WERI-Rb-1 (cell line): ENCODE measurements at regions not wholly inside any gene's neighbourhood (a gene's known extent, or its start where the extent isn't known, plus 50 kb on each side); places are given as distances from the start of the nearest gene placed in this dataset.

Experiments
- DNase-seq: peaks from one replicate; pipeline ENCODE4 v3.0.0-alpha.2; 2020
- H3K27ac ChIP-seq: fragments of 250-450 bp; sonication (Bioruptor Pico); 2 replicates; pipeline ENCODE4 v1.5.1; 2020; ENCODE audit warnings: mild to moderate bottlenecking, moderate library complexity
- H3K27me3 ChIP-seq: fragments of 250-450 bp; sonication (Bioruptor Pico); 2 replicates; pipeline ENCODE4 v1.5.1; 2021; ENCODE audit warnings: mild to moderate bottlenecking, low read depth, moderate library complexity; ENCODE audit not compliant: insufficient read depth, severe bottlenecking
- H3K36me3 ChIP-seq: fragments of 250-450 bp; sonication (Bioruptor Pico); 2 replicates; pipeline ENCODE4 v1.5.1; 2020; ENCODE audit warnings: mild to moderate bottlenecking, moderate library complexity
- H3K4me3 ChIP-seq: 2 replicates; pipeline ENCODE4 v1.5.1; 2011; ENCODE audit warnings: low read depth, mild to moderate bottlenecking, control low read depth, low read length
- H3K9me3 ChIP-seq: fragments of 250-450 bp; sonication (Bioruptor Pico); 2 replicates; pipeline ENCODE4 v1.5.1; 2021; ENCODE audit warnings: mild to moderate bottlenecking, moderate library complexity; ENCODE audit not compliant: severe bottlenecking
- TF ChIP-seq, protein P1 (sequence below): IDR thresholded peaks from 2 replicates; pipeline ENCODE4 v1.5.1; 2011; ENCODE audit warnings: low read depth, mild to moderate bottlenecking, control low read depth, inconsistent platforms, low read length

DNA sequence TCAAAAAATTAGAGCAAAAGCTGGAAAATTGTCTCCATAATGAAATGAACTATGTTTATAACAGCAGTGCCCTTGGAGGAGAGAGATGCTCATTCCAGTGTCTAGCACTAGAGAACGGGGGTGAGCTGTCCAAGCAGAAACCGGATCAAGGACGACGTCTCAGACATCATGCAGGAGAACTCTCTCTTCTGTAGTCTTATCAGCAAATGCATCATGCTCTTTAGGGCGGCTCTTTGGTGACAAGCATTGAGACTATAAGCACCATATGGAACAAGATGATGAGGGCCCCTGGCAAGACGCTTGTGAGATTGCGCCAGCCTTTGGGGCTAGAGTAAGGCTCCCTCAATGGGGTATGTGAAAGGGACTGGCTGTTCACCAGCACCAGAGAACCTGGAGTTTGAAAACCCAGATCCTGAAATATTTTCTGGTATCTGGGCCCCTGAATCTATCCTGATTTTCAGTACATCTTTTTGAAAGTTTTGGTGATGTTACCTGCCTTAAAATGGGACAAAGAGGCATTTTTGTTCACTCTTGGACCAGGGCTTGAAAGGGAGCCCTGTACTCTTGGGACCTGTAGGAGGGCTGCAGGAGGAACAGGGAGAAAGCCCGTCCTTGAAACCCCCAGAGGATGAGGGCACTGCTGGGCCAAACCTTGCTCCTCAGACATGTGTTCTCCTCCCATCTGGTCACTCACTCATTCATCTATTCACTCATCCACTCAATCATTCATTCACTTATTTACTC is 127.6 kb downstream of the TTLL2 start:
- Histone ChIP-seq H3K27me3 (no peaks in the 10 kb centered on the region), H3K27ac (no peak overlapping the region), H3K9me3 (no peaks in the 10 kb centered on the region), H3K36me3 (no peaks in the 10 kb centered on the region), H3K4me3 (no peak overlapping the region)
- DNase-seq, result no peak
- TF ChIP-seq, protein P1, sequence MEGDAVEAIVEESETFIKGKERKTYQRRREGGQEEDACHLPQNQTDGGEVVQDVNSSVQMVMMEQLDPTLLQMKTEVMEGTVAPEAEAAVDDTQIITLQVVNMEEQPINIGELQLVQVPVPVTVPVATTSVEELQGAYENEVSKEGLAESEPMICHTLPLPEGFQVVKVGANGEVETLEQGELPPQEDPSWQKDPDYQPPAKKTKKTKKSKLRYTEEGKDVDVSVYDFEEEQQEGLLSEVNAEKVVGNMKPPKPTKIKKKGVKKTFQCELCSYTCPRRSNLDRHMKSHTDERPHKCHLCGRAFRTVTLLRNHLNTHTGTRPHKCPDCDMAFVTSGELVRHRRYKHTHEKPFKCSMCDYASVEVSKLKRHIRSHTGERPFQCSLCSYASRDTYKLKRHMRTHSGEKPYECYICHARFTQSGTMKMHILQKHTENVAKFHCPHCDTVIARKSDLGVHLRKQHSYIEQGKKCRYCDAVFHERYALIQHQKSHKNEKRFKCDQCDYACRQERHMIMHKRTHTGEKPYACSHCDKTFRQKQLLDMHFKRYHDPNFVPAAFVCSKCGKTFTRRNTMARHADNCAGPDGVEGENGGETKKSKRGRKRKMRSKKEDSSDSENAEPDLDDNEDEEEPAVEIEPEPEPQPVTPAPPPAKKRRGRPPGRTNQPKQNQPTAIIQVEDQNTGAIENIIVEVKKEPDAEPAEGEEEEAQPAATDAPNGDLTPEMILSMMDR, result no peak

DNA sequence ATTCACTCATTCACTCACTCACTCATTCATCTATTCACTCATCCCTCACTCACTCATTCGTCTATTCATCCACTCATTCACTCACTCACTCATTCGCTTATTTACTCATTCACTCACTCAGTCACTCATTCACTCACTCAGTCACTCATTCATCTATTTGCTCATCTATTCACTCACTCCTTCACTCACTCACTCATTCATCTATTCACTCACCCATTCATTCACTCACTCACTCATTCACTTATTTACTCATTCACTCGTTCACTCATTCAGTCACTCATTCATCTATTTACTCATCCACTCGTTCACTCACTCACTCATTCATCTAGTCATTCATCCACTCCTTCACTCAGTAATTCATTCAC is 128.2 kb downstream of the TTLL2 start:
- Histone ChIP-seq H3K27ac (no peak overlapping the region), H3K4me3 (no peak overlapping the region), H3K9me3 (no peaks in the 10 kb centered on the region), H3K36me3 (no peaks in the 10 kb centered on the region), H3K27me3 (no peaks in the 10 kb centered on the region)
- no peak for DNase-seq
- TF ChIP-seq, protein P1, result no peak

DNA sequence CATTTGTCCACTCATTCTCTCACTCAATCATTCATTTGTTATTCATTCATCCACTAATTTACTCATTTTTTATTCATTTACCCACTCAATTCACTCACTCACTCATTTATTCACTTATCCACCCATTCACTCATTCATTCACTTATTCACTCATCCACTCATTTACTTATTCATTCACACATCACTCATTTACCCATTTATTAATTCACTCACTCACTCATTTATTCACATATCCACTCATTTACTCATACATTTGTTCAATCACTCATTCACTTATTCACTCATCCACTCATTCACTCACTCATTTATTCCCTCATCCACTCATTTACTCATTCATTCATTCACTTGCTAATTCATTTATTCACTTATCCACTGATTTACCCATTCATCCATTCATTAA is 129.1 kb downstream of the TTLL2 start:
- TF ChIP-seq, protein P1, result no peak
- no peaks in the 10 kb centered on the region for H3K27me3 ChIP-seq
- H3K36me3 ChIP-seq, result no peaks in the 10 kb centered on the region
- H3K9me3 ChIP-seq, result no peaks in the 10 kb centered on the region
- H3K27ac ChIP-seq, result no peak overlapping the region
- DNase-seq, result no peak
- no peak overlapping the region for H3K4me3 ChIP-seq

DNA sequence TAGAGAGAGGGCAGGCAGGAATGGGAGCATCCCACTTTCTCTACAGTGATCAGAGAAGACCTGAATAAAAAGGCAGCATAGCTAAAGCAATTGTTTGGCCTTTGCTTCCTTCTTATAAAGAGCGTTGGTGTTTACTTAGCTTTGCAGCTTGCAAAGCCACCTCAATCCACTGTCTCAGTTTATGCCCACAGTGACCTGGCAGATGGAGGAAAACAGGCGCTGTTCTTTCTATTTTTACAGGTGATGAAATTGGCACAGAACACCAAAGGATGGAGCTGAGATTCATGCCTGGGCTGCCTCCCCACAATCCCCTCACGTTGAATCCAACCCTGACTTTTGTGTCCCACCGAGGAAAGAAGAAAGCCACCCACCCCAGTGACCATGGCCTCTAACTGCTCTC is 130.5 kb downstream of the TTLL2 start:
- DNase-seq, result no peak
- no peaks in the 10 kb centered on the region for H3K9me3 ChIP-seq
- no peak overlapping the region for H3K27ac ChIP-seq

DNA sequence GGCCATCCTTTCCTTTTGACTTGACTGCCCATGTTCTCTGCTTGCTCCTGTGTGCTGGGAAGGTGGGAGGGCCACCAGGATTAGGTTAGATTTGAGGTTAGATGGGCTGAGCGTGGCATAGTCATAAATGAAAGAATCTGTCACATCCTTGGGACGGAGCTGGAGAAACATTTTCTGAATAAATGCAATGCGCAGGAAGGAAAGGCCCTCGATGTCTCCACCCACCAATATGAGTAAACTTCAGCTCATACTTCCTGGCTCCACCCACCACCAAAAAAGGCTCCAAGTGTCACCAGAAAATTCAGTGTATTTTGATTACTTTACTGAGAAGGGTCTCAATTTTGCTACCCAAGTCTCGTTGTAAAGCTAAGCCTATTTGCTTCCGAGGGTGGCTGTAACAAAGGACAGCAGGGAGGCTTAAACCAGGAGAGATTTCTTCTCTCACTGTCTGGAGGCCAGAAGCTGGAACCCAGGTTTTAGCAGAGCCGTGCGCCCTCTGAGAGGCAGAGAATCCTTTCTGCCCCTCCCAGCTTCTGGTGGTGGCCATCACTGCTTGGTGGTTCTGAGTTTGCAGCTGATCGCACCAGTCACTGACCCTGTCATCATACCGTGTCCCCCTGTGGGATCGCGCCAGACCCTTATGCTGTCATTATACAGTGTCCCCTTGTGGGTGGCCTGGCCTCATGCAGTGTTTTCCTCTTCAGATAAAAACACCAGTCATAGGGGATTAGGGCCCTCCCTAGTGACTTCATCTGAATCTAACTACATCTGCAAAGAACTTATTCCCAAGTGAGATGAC is 137.8 kb downstream of the TTLL2 start:
- Histone ChIP-seq H3K9me3 (no peaks in the 10 kb centered on the region), H3K36me3 (no peaks in the 10 kb centered on the region), H3K27me3 (no peaks in the 10 kb centered on the region), H3K27ac (no peak overlapping the region), H3K4me3 (no peak overlapping the region)
- no peak for DNase-seq
- TF ChIP-seq, protein P1, result no peak

More for the DNA sequence above, 130.5 kb downstream of the TTLL2 start:
- TF ChIP-seq, protein P1, result no peak
- no peaks in the 10 kb centered on the region for H3K36me3 ChIP-seq
- H3K27me3 ChIP-seq, result no peaks in the 10 kb centered on the region
- H3K4me3 ChIP-seq, result no peak overlapping the region
